Neural progenitor cell (in vitro differentiated cells): ENCODE measurements at regions not wholly inside any gene's neighbourhood (a gene's known extent, or its start where the extent isn't known, plus 50 kb on each side); places are given as distances from the start of the nearest gene placed in this dataset.

Experiments
- EZH2 ChIP-seq: fragments of 200-600 bp; sonication (generic); IDR thresholded peaks from 2 replicates; pipeline ENCODE4 v1.6.1; 2017; ENCODE audit warnings: antibody characterized with exemption, mild to moderate bottlenecking, moderate library complexity
- EZH2phosphoT487 ChIP-seq: fragments of 200-600 bp; sonication (generic); IDR thresholded peaks from 2 replicates; pipeline ENCODE4 v1.6.1; 2017; ENCODE audit warnings: antibody characterized with exemption
- TF ChIP-seq, protein P1 (sequence below): fragments of 200-600 bp; sonication (generic); IDR thresholded peaks from 2 replicates; pipeline ENCODE4 v1.5.1; 2017; ENCODE audit warnings: antibody characterized with exemption, mild to moderate bottlenecking

DNA sequence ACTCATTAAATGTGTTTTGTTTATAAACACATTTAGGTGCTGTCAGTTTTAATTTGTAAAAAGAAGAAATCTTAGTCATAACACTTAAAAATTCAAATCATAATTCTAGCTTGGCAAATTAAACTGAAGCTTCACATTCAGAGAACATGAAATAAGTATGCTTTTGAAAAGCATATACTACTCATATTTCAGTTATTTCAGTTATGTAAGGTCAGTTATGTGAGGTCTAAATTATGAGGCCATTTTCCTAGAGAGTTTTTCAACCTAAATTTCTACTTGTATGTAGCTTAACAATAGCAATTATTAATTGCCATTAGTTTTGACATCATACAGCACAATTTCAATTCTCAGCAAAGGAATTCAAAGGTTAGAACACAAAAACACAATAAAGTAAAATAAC, 465.0 kb downstream of the PLOD2 start:
- TF ChIP-seq, protein P1, sequence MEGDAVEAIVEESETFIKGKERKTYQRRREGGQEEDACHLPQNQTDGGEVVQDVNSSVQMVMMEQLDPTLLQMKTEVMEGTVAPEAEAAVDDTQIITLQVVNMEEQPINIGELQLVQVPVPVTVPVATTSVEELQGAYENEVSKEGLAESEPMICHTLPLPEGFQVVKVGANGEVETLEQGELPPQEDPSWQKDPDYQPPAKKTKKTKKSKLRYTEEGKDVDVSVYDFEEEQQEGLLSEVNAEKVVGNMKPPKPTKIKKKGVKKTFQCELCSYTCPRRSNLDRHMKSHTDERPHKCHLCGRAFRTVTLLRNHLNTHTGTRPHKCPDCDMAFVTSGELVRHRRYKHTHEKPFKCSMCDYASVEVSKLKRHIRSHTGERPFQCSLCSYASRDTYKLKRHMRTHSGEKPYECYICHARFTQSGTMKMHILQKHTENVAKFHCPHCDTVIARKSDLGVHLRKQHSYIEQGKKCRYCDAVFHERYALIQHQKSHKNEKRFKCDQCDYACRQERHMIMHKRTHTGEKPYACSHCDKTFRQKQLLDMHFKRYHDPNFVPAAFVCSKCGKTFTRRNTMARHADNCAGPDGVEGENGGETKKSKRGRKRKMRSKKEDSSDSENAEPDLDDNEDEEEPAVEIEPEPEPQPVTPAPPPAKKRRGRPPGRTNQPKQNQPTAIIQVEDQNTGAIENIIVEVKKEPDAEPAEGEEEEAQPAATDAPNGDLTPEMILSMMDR = no peak
- TF ChIP-seq EZH2 = no peak
- no peak for TF ChIP-seq EZH2phosphoT487
